ENCODE measurements at regions not wholly inside any gene's neighbourhood (a gene's known extent, or its start where the extent isn't known, plus 50 kb on each side); places are given as distances from the start of the nearest gene placed in this dataset.

DNA sequence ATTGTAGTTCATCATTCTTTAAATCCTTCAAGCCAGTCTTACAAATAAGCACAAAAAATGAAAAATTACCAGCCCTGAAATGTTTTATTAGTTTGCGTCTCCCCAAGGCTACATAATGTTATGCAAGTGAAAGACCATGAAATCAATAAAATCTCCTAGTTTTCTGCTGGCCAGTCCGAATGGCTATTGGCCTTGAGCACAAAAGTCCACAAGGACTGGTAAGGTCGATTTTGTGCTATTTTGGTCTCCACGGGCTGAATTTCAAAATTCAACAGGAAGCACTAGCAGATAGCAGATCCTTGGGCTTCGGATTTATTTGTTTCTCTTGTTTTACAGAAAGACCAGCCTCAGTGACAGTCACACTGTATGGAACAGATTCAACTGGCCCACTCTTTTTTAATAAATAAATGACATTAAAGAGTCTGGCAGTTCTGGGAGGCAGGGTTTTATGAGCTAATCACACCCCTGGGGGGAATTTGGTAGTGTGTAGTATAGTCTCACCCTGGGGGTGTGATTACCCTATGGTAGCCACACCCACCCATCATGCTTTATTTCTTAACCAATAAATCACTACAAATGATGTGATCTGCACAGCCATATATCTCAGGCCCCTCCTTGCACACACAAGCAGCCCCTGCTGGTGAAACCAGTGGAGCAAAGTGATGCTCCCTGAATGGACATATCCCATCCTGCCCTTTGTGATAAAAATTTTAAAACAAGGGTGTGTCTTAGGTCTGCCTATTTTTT lies 51.1 kb upstream of the TMEM33 start:
- peaks cover 54% of the 10 kb centered on the region for H3K27me3 Mint-ChIP-seq (ENCODE audit: low read depth)
- intact Hi-C loops (cut with micrococcal nuclease): loop anchor here (2.0 to 5.0 kb wide), 3 partner anchors 17 to 513 kb away; partner anchors contain the start of genes BEND4 and SHISA3
- H3K4me3 Mint-ChIP-seq (ENCODE audit: low read depth): no peak overlapping the region
- peaks cover 11% of the 10 kb centered on the region for H3K4me1 Mint-ChIP-seq (ENCODE audit: low read depth)
- H3K9me3 Mint-ChIP-seq: no peaks in the 10 kb centered on the region
- H3K27ac Mint-ChIP-seq: no peak overlapping the region
- no peak for DNase-seq (ENCODE audit: low spot score)
- no peaks in the 10 kb centered on the region for H3K36me3 Mint-ChIP-seq (ENCODE audit: low read depth)

DNA sequence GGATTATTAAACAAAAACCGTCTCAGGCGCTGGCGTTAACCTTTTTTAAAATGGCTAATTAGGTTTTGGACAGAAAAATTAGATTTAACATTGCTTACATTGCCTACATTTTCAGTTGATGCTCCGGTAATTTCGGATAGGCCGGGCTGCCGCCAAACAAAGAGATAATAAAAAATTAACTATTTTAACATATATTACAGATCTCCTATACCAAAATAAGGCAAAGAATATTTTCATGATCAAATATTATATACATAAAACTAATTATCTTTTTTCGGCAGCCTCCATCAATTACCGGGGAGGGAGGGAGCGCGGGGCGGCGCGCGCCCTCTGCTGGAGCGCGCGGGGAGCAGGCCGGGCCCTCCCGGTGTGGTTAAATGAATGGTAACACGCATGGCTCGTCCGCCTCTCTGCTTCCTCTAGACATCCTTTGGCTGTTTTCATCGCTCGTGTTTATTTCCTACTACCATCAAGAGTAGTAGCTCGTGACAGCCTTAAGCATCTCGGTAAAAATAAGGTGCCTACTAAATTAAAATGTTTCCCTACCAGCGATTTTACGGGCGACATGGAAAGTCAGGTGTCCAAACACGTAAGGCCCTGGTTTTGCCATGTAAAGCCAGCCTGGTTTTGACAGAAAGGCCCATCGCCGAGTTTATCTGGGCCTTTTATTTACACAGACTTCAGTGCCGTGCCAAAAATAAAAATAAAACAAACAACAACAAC lies 52.4 kb upstream of the TMEM33 start:
- no peak for DNase-seq (ENCODE audit: low spot score)
- no peak overlapping the region for H3K27ac Mint-ChIP-seq
- no peaks in the 10 kb centered on the region for H3K9me3 Mint-ChIP-seq
- H3K4me3 Mint-ChIP-seq (ENCODE audit: low read depth): no peak overlapping the region
- no peaks in the 10 kb centered on the region for H3K36me3 Mint-ChIP-seq (ENCODE audit: low read depth)
- peaks cover 11% of the 10 kb centered on the region for H3K4me1 Mint-ChIP-seq (ENCODE audit: low read depth)
- peaks cover 68% of the 10 kb centered on the region for H3K27me3 Mint-ChIP-seq (ENCODE audit: low read depth)
- intact Hi-C loops (cut with micrococcal nuclease): loop anchor here (1.0 to 5.0 kb wide), 4 partner anchors 16 to 515 kb away; partner anchors contain the start of genes BEND4 and SHISA3

DNA sequence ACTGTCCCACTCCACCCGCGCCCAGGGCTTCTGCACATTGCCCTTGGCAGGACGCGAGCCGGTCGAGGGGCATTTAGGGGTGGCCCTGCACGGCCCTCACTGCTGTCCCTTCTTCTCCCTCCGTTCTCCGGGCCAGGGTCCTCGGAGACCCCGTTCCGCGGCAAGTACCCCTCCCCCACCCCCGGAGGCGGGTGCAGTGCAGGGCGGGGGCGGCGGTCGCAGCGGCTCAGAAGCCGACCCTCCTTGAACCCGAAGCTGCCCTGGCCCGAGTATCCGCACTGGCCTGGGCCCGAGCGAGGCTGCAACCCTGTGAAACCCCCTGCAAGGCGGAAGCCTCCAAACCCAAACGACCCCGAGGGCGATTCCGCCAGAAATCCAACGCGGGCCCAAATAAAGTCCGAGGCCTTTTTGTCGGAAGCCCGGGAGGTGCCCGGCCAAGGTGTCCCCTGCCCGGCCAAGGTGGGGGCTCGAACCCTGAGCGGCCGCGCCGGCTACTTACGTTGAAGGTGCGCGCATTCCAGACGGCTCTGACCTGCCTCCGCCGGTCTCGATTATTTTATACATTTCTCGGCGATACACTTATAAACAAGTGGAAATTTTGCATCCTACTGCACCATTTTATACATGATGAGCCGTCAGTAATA lies 53.1 kb upstream of the TMEM33 start:
- DNase-seq (ENCODE audit: low spot score): no peak
- peaks cover 69% of the 10 kb centered on the region for H3K27me3 Mint-ChIP-seq (ENCODE audit: low read depth)
- intact Hi-C loops (cut with micrococcal nuclease): loop anchor here (1.0 to 5.0 kb wide), 4 partner anchors 15 to 515 kb away; partner anchors contain the start of genes BEND4 and SHISA3
- H3K9me3 Mint-ChIP-seq: no peaks in the 10 kb centered on the region
- no peak overlapping the region for H3K4me3 Mint-ChIP-seq (ENCODE audit: low read depth)
- no peaks in the 10 kb centered on the region for H3K36me3 Mint-ChIP-seq (ENCODE audit: low read depth)
- H3K27ac Mint-ChIP-seq: no peak overlapping the region
- H3K4me1 Mint-ChIP-seq (ENCODE audit: low read depth): peaks cover 11% of the 10 kb centered on the region

DNA sequence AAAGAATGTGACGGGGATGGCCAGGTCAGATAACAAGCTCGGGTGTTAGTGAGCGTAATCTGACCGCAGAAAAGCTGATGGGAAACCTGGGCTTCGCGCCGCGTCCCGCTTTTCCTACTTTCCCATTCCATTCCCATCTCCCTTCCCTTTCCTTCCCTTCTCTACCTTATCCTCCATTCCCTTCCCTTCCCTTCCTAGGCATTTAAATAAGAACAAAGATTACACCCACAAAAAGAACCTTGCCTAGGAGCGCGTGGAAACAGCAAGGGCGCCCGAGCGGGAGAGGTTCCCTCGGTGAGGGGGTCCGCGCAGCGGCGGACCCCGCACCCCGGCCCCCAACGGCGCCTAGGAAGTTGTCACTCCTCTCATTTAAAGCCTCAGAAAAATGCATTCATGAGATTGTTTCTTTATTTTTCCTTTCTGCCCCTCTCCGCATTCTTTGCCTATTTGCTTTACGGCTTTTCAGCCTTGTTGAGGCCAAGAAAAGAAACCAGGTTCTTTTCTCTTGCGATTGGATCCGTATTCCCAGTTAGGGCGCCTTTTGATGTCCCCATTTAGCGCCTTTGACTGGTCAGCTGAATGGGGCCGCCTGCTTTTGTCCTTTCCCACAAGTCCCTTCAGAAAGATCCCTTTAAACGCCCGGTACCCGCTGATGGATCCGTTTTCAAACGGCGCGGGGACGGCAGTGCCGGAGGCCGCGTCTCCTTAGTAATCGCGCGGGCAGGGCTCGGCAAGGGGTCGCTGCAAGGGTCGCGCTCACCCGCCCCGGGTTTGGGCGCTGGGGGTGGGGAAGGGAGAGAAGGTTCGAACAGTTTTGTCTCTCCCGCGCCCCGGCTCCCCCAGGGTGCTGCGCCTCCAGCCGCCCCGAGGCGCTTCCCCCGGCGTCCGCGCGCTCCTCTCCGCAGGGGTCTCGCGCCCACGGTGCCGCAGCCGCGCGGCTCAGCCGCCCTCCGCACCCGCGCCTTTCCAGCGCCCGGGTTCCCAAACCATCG lies 54.1 kb upstream of the TMEM33 start:
- Mint-ChIP-seq H3K36me3 (ENCODE audit: low read depth) (no peaks in the 10 kb centered on the region), H3K27ac (no peak overlapping the region), H3K4me3 (ENCODE audit: low read depth) (no peak overlapping the region), H3K4me1 (ENCODE audit: low read depth) (peaks cover 11% of the 10 kb centered on the region), H3K27me3 (ENCODE audit: low read depth) (peaks cover 72% of the 10 kb centered on the region), H3K9me3 (no peaks in the 10 kb centered on the region)
- DNase-seq (ENCODE audit: low spot score): no peak
- intact Hi-C loops (cut with micrococcal nuclease): loop anchor here (1.0 to 5.0 kb wide), 3 partner anchors 131 to 516 kb away; partner anchors contain the start of genes BEND4 and SHISA3

DNA sequence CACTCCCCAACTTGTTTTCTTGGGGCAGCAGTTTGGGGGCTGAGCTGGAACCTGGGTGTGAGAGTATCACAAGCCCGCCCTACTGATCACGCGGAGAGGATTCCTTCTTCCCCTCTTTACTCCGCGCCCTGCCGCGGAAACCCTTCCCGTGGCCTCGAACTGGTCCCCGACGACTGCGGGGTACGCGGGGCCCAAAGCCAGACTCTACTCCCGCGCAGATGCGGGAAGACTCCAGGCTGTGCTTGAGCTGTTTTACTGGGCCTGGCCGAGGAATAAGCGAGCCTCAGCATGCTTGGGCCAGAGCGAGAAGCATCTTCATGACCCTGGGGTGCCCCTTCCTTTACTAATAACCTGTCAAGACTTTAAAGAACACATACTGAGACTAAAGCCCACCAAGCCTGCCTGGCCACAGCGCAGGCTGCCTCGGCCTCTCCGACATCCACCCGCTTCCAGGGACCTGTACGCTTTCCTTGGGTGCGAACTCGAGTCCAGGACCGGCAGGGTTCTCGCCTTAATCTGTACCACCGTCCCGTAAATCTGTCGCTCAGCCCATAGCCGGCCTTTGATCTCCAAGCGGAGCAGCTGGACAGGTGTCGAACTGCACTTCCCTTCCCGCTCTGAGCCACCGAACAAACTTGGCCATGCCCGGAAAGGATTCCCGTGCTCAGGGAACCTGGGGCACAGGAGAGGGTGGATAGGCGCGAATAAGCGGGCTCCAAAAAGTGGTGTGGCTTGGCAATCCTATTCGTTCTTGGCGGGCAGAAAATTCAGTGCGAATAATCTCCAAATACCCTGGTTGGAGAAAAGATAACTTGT lies 55.0 kb upstream of the TMEM33 start:
- Mint-ChIP-seq H3K36me3 (ENCODE audit: low read depth) (no peaks in the 10 kb centered on the region), H3K27ac (no peak overlapping the region), H3K4me1 (ENCODE audit: low read depth) (peaks cover 11% of the 10 kb centered on the region), H3K27me3 (ENCODE audit: low read depth) (peaks cover 76% of the 10 kb centered on the region), H3K9me3 (no peaks in the 10 kb centered on the region), H3K4me3 (ENCODE audit: low read depth) (no peak overlapping the region)
- intact Hi-C loops (cut with micrococcal nuclease): loop anchor here (1.0 to 5.0 kb wide), 3 partner anchors 130 to 517 kb away; partner anchors contain the start of genes BEND4 and SHISA3
- DNase-seq (ENCODE audit: low spot score): no peak

DNA sequence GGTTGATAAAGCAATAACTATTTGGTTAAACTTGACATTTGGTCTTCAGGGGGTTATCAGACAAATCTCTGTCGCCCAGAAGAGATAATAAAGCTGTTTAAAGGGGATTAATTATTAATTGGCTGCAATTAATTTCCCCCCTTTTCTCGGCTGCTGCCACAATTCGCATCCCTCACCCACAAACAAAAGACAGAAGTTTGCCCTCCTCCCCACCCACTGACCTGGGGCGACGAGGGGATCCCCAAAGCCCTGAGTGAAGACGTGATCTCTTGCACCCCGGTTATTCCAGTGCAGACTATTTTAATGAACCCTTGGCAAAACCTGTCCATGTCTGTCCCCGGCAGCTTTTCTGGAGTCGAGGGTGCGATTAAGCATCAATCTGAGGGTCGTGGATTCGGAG lies 55.7 kb upstream of the TMEM33 start:
- intact Hi-C loops (cut with micrococcal nuclease): no loop called here
- DNase-seq (ENCODE audit: low spot score): no peak
- Mint-ChIP-seq H3K9me3 (no peaks in the 10 kb centered on the region), H3K27me3 (ENCODE audit: low read depth) (peaks cover 78% of the 10 kb centered on the region), H3K4me1 (ENCODE audit: low read depth) (peaks cover 11% of the 10 kb centered on the region), H3K27ac (no peak overlapping the region), H3K36me3 (ENCODE audit: low read depth) (no peaks in the 10 kb centered on the region), H3K4me3 (ENCODE audit: low read depth) (no peak overlapping the region)

DNA sequence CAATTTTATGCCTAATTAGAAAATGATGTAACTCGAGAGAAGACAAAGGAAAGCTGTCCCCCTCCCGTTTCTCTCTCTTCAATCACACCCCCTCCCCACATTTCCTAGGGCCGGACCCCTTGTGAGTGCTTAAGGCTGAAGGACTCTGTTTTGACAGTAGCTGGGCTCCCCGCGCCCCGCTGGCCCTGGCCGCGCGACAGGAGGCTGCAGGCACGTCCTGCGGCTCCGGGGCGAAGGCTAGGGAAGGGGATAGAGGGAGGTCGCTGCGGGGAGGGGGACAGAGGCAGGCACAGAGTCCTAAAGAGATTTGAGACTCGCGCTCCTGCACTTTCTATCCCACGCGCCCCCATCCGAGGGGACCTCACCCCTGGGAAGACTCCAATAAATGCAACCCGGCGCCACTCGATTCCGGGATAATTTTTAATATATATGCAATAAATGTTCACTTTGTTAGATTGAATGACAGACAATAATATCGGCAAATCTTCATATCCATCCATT lies 56.2 kb upstream of the TMEM33 start:
- no peak overlapping the region for H3K27ac Mint-ChIP-seq
- no peak overlapping the region for H3K4me3 Mint-ChIP-seq (ENCODE audit: low read depth)
- intact Hi-C loops (cut with micrococcal nuclease): no loop called here
- peaks cover 83% of the 10 kb centered on the region for H3K27me3 Mint-ChIP-seq (ENCODE audit: low read depth)
- H3K9me3 Mint-ChIP-seq: no peaks in the 10 kb centered on the region
- no peaks in the 10 kb centered on the region for H3K36me3 Mint-ChIP-seq (ENCODE audit: low read depth)
- peaks cover 11% of the 10 kb centered on the region for H3K4me1 Mint-ChIP-seq (ENCODE audit: low read depth)
- DNase-seq (ENCODE audit: low spot score): no peak

DNA sequence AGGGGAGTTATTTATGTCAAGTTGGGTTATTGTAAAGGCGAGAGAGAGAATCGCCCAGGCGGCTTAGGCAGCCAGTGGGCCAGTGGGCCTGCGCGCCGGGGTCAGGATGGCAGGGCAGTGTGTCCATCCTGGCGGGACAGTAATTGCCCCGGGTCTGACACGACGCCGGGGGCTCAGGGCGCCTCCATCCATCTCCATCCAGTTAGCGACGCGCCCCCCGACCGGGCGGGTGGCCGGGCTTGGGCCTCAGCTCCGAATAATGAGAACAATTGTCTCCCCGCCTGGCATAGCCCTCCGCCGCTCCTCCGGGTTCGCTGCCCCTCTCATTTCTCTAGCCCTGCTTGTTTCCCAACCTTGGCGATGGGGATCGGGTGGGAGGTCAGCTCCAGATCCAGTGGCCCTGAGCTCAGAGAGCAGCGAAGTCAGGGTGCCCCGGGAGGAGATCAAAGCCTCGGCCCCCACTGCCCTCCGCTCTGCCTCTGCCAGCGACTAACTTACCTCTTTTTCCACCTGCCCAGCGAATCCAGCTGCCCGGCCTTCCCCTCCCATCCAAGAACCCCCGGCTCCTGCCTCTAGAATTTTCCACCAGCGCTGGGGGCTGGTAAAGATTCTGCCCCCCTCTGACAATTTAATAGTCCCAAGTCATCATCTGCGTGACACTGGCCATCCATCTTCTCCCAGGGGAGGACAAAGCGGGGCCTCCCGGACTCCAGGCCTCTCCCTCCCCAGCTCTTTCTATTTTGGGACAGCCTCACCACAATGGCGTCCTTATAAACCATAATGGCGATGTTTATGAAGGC lies 56.9 kb upstream of the TMEM33 start:
- no peaks in the 10 kb centered on the region for H3K36me3 Mint-ChIP-seq (ENCODE audit: low read depth)
- peaks cover 11% of the 10 kb centered on the region for H3K4me1 Mint-ChIP-seq (ENCODE audit: low read depth)
- no peak overlapping the region for H3K27ac Mint-ChIP-seq
- no peak overlapping the region for H3K4me3 Mint-ChIP-seq (ENCODE audit: low read depth)
- intact Hi-C loops (cut with micrococcal nuclease): no loop called here
- H3K27me3 Mint-ChIP-seq (ENCODE audit: low read depth): peaks cover 82% of the 10 kb centered on the region
- no peaks in the 10 kb centered on the region for H3K9me3 Mint-ChIP-seq
- DNase-seq (ENCODE audit: low spot score): no peak

DNA sequence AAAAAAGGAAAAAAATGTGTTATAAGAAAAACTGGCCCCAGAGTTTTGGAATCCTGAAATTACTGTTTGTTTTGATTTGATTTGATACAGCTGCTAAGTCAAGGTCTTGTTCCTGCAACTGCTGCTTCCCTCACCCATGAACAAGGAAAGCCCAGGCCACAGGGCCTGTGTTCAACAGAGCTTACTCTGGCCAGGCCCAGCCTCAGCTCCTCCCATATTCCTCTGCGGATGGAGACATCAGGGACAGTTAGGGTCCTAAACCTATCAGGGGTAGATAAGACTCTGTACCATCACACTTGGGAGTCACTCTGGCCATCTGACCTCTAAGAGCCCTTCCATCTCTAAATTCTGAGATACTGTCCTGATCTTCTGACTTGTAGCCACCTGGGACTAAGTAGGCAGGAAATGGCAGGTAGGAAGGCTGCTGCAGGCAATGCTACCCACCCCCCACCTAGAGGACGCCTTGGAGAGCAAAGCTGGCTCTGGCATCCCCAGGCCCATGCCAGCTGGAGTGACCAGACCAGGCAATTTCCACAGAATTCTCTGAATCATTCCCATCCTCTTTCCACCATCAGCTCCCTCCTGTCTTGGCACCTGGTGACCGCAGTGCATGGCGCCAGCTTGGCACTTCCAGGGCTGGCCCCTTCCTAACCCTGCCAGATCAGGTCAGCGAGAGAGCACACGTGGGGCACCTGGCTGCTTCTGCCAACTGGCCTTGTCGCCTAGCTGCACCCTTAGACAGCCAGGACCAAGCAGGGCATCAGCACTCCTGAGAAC lies 58.0 kb upstream of the TMEM33 start:
- intact Hi-C loops (cut with micrococcal nuclease): no loop called here
- no peak overlapping the region for H3K27ac Mint-ChIP-seq
- peaks cover 9% of the 10 kb centered on the region for H3K4me1 Mint-ChIP-seq (ENCODE audit: low read depth)
- H3K4me3 Mint-ChIP-seq (ENCODE audit: low read depth): no peak overlapping the region
- no peak for DNase-seq (ENCODE audit: low spot score)
- H3K36me3 Mint-ChIP-seq (ENCODE audit: low read depth): no peaks in the 10 kb centered on the region
- H3K27me3 Mint-ChIP-seq (ENCODE audit: low read depth): peaks cover 88% of the 10 kb centered on the region
- no peaks in the 10 kb centered on the region for H3K9me3 Mint-ChIP-seq

DNA sequence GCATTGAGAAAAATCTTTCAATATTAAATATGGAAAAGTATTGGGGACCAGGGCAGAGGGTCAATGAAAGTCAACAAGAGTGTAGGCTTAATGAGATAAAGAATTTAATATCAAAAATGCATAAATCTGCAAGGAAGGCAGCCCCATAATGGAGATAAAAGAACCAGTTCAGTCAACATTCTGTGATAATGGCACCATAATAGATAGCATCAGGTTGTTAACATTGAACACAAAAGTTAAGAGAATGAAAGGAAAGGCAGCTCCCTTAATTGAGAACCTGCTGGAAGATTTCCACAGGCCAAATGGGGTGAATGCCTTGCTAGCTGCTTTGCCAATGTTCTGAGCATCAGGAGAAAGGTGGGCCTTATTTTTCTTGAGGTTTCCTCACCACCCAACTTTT lies 60.4 kb upstream of the TMEM33 start:
- intact Hi-C loops (cut with micrococcal nuclease): no loop called here
- H3K36me3 Mint-ChIP-seq (ENCODE audit: low read depth): no peaks in the 10 kb centered on the region

More for the DNA sequence above, 60.4 kb upstream of the TMEM33 start:
- Mint-ChIP-seq H3K27ac (no peak overlapping the region), H3K4me3 (ENCODE audit: low read depth) (no peak overlapping the region), H3K9me3 (no peaks in the 10 kb centered on the region), H3K27me3 (ENCODE audit: low read depth) (peaks cover 92% of the 10 kb centered on the region), H3K4me1 (ENCODE audit: low read depth) (no peaks in the 10 kb centered on the region)
- DNase-seq (ENCODE audit: low spot score): no peak

Measured in activated T-helper 2 cell treated with anti-CD3 and anti-CD28 coated beads, Interferon-gamma antibody, Interleukin-2, Interleukin-4, amounts not matched to agents 10 μg/mL and 5 μg/mL and 100 μg/mL, durations not matched to agents 14 hours and 24 hours and 36 hours (primary cell).